ENCODE measurements at regions not wholly inside any gene's neighbourhood (a gene's known extent, or its start where the extent isn't known, plus 50 kb on each side); places are given as distances from the start of the nearest gene placed in this dataset.

DNA sequence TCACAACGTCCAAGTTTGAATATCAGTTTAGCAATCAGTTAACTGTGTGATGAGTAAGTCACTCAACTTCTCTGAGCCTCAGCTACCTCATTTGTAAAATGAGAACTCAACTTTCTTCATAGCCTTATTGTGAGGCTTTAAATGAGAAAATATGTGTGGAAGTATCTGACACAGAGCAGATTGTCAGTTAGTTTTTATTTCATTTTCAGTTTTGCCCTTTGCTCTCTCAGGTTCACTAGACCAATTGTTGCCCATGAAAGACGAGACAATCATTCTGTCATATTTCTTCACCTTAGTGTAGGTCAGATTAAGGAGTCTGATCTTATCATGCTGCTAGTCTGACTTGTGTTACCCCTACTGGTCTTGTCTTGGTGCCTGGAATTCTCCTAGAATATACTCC is 232.8 kb upstream of the PTBP2 start:
- no peaks in the 10 kb centered on the region for H3K4me1 ChIP-seq (ENCODE audit: insufficient read depth)
- TF ChIP-seq POLR2A (IDR thresholded peaks at IDR 0.05) (no peak), EP300 (IDR thresholded peaks at IDR 0.05) (no peak)
- TF ChIP-seq, protein P1, sequence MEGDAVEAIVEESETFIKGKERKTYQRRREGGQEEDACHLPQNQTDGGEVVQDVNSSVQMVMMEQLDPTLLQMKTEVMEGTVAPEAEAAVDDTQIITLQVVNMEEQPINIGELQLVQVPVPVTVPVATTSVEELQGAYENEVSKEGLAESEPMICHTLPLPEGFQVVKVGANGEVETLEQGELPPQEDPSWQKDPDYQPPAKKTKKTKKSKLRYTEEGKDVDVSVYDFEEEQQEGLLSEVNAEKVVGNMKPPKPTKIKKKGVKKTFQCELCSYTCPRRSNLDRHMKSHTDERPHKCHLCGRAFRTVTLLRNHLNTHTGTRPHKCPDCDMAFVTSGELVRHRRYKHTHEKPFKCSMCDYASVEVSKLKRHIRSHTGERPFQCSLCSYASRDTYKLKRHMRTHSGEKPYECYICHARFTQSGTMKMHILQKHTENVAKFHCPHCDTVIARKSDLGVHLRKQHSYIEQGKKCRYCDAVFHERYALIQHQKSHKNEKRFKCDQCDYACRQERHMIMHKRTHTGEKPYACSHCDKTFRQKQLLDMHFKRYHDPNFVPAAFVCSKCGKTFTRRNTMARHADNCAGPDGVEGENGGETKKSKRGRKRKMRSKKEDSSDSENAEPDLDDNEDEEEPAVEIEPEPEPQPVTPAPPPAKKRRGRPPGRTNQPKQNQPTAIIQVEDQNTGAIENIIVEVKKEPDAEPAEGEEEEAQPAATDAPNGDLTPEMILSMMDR (IDR thresholded peaks at IDR 0.05), result no peak
- H3K27me3 ChIP-seq, result no peaks in the 10 kb centered on the region
- no peaks in the 10 kb centered on the region for H3K36me3 ChIP-seq
- intact Hi-C loops (cut with DNase I), result no loop called here
- no peak for DNase-seq
- 46 to 73% (median 57%) methylated on average over 2 of the region's 2 CpGs for WGBS, 3 donors
- H3K27ac ChIP-seq, result no peak overlapping the region
- H3K4me3 ChIP-seq, result no peak overlapping the region
- H3K9me3 ChIP-seq, result no peaks in the 10 kb centered on the region

GRCh38 chr1:96492236-96492635 is 229.3 kb upstream of the PTBP2 start:
- H3K27ac ChIP-seq, result no peak overlapping the region
- no peaks in the 10 kb centered on the region for H3K4me1 ChIP-seq (ENCODE audit: insufficient read depth)
- no peaks in the 10 kb centered on the region for H3K36me3 ChIP-seq
- intact Hi-C loops (cut with DNase I), result no loop called here
- TF ChIP-seq EP300 (IDR thresholded peaks at IDR 0.05), result no peak
- TF ChIP-seq, protein P1 (IDR thresholded peaks at IDR 0.05), result no peak
- no peak for TF ChIP-seq POLR2A (IDR thresholded peaks at IDR 0.05)
- H3K4me3 ChIP-seq, result no peak overlapping the region
- 52 to 71% (median 55%) methylated on average over 4 of the region's 4 CpGs for WGBS, 3 donors
- no peaks in the 10 kb centered on the region for H3K27me3 ChIP-seq
- DNase-seq, result no peak
- H3K9me3 ChIP-seq, result no peaks in the 10 kb centered on the region

GRCh38 chr1:96498744-96499340 is 222.7 kb upstream of the PTBP2 start:
- Histone ChIP-seq H3K9me3 (peaks cover 0 to 3% of the 10 kb centered on the region in 2 donors), H3K27ac (no peak overlapping the region), H3K36me3 (no peaks in the 10 kb centered on the region), H3K4me1 (ENCODE audit: insufficient read depth) (no peaks in the 10 kb centered on the region), H3K4me3 (no peak overlapping the region), H3K27me3 (no peaks in the 10 kb centered on the region)
- DNase-seq, result no peak
- WGBS, 3 donors, result 67 to 72% (median 70%) methylated on average over 5 of the region's 5 CpGs
- intact Hi-C loops (cut with DNase I), result no loop called here
- no peak for TF ChIP-seq POLR2A (IDR thresholded peaks at IDR 0.05)
- TF ChIP-seq, protein P1 (IDR thresholded peaks at IDR 0.05), result no peak
- TF ChIP-seq EP300 (IDR thresholded peaks at IDR 0.05), result no peak

DNA sequence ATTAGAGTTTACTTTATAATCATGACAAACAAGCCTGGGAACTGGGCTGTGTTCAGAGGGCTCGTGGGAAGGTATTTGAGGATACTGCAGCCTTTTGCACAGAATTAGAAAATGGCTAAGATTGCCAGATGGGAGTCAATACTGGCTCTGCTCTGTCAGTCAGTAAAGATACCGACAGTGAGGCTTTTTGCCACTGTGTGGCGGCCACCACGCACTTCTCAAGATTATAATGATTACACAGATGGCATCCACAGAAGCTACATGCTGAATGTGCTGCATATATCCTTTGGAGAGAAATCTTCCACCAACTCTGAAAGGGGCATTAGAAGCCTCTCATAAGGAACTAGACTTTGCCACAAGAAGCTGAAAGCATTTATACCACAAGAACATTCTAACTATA is 213.4 kb upstream of the PTBP2 start:
- TF ChIP-seq POLR2A (IDR thresholded peaks at IDR 0.05), result no peak
- TF ChIP-seq, protein P1 (IDR thresholded peaks at IDR 0.05), result no peak
- no peak for TF ChIP-seq EP300 (IDR thresholded peaks at IDR 0.05)
- no peak overlapping the region for H3K4me3 ChIP-seq
- no peaks in the 10 kb centered on the region for H3K36me3 ChIP-seq
- intact Hi-C loops (cut with DNase I), result no loop called here
- no peaks in the 10 kb centered on the region for H3K27me3 ChIP-seq
- H3K9me3 ChIP-seq, result peaks cover 0 to 3% of the 10 kb centered on the region in 2 donors
- no peak for DNase-seq
- H3K27ac ChIP-seq, result no peak overlapping the region
- WGBS, 3 donors, result 82 to 84% (median 82%) methylated on average over 4 of the region's 4 CpGs
- H3K4me1 ChIP-seq (ENCODE audit: insufficient read depth), result no peaks in the 10 kb centered on the region
